ENCODE measurements at regions not wholly inside any gene's neighbourhood (a gene's known extent, or its start where the extent isn't known, plus 50 kb on each side); places are given as distances from the start of the nearest gene placed in this dataset.
"Not testable (repeated sequence)": the region's sequence is repeated elsewhere in the genome, so short reads cannot be mapped to it uniquely, and the experiment has no call there.

DNA sequence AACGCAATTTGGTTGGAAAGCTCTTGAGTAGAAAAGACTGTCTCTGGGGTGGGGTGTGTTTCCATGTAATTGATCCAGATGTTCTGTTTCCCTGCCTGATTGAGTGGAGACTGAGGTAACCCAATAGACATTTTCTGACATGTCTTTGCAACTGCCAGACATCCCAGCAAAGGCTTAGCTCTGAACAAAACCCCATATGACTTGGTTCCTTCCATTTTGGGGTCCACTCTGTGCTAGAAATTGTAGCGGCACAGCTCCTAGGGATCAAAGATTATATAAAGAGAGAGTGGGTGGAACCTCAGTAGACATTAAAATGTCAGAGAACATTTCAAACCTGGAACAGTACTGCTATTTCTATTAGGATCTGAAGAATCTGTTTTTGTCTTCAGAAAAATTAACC, 189.3 kb downstream of the EDN1 start:
- DNase-seq (ENCODE audit: low read depth): no peak

DNA sequence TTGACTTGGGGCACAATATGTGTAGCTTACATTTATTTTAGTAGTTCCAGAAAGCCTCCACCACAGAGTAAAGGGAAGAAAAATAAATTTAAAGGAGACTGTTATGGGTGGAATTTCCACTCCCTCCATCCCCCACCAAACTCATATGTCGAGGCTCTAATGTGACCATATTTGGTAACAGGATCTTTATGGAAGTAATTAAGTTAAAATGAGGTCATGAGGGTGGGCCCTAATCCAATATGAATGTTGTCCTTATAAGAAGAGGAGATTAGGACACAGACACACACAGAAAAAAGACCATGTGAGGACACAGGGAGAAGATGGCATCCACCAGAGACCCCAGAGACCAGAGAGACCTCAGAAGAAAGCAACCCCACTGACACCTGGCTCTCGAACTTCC, 189.7 kb downstream of the EDN1 start:
- DNase-seq (ENCODE audit: low read depth): no peak

DNA sequence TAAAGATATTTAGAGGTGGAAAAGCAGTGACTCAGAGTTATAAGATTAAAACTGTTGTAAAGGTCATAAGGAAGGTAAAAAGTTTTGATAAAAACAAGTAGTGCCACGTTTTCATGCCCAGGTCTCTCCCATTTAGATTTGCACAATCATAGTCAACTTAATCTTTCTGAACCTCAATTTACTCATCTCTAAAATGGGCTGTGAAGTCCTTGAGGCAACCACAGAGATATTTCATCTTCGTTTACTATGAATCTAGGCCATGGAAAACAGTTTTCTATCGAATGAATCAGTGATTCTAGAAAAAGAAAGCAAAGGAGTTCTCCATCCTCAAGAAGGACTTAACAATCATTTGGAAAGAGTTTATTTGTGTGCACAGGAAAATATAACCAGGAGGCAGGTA, 190.2 kb downstream of the EDN1 start:
- DNase-seq (ENCODE audit: low read depth): no peak

DNA sequence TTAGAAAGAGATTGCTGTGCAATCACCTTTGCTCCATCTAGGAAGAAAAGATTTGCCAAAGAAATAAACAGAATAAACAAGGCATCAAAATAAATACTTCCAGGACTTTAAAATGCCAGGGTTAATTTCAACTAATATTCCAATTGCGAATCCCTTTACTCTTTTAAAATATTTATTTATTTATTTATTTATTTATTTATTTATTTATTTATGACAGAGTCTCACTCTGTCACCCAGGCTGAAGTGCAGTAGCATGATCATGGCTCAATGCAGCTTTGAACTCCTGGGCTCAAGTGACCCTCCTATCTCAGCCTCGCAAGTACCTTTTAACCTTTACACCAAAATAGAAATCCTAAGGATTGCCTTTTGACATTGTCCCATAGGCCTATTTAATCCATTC, 191.1 kb downstream of the EDN1 start:
- DNase-seq (ENCODE audit: low read depth): no peak

DNA sequence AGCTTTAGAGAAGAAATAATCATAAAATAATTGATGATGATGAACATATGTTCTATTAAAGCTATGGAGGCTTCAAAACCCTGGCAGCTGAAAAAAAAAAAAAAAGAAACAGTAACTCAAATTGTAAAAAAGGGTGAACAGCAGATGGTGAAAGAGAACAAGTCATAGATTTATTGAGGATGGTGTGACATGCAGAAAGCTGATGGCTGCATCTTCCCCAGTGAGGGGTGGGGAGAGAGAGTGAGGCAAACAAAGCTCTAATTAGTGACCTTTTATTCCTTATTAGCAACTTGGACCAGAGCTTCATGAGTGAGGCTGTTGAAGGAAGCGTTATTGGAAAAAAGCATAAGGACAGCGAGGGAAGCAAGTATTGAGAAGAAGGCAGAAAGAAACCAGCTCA, 191.7 kb downstream of the EDN1 start:
- no peak for DNase-seq (ENCODE audit: low read depth)

DNA sequence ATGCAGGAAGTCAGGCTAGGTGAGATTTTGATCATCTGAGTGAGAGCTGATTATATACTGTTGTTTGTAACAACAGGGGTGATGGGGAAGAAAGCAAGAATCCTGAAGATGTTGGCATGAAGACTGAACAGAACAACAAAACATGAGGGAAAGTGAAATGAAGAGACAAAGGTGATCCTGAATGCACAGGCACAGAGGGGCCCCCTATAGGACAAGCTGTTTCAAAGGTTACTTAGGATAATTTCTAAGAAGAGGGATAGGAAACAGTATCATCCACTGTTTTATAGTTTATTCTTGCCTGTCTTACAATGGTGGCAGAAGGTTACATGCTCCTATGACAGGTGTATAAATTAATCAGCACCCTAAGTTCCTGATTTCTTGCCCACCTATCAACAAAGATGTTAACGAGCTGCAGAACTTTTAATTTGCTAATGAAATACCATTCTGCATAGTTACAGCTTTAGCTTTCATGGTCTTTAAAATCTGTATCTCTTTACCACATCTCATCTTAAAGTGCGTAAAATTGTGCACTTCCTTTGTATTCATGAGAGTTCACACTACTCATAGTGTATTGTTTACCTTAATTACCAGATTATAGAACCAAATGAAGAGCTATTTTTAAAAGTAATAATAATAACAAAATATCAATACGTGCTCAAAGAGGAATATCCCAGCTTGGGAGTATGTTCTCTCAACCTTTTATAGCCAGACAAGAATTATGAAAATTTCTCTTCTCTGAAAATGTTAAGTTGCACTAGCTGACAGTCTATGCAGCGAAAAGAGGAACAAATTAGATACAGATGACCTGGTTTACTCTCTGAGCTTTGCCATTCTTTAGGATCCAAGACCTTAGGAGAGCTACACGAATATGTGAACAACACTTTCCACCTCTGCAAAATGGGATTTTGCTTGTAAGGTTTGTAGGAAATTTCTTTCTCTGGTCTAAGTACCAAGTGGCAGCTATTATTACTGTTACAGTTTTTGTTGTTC, 192.5 kb downstream of the EDN1 start:
- no peak for DNase-seq (ENCODE audit: low read depth)

DNA sequence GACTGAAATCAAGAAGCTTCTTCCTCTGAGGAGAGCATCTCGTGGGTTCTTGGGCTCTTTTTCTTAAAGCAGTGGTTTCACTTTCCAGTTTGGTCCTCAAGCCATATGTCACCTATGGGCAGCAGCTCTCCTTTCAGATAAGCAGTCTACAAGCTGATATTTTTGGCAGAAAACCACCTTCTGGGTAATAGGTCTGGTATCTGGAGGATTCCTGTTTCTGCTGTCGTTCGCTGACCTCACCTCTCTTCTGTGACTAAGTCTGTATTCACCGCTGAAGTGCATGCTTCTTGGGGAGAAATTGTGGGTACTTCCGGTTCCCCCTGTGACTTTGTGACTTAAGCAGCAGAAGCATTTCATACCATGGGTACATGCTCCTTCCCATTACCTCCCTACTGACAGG, 193.6 kb downstream of the EDN1 start:
- DNase-seq (ENCODE audit: low read depth): peak; percentile 94

DNA sequence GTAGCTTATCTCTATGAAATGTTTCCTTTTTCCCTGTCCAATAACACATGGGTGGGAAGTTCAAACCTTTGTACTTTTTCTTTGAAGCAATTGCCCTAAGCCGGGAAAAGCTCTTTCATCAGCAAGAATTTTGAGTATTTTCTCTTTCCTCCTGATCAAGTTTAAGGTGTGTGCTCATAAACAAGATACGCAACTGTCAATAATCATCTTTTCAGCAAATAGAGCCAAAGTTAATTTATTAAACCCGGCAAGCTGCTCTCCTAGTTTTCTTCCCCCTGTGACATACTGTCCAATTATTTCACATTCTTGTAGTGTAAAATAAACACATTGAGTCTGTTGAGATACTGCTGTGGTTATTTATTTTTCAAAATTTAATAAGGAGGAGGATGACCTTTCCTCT, 194.4 kb downstream of the EDN1 start:
- no peak for DNase-seq (ENCODE audit: low read depth)

DNA sequence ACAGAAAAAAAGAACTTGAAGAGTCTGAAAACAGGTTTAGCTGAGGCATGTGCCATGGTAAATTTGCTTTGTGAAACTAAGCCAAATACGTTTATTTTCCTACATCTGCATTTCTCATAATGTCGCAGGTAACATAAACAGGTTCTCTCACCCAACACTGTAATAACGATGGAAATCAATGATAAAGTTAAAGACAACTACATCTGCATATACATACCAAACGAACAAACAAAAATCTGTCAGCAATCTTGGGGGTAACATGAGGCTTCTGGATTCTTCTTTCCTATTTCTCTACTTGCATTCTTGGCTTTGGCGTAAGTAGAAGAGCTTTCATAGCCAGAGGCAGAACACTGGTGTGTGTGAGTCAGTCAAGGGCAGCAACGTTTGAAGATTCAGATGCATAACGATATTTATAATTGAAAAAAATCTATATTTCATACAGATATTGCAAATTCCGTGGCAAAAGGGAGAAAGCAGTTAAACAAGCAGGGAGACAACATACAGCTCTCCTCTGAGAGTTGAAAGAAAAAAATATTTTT, 195.1 kb downstream of the EDN1 start:
- DNase-seq (ENCODE audit: low read depth): no peak

DNA sequence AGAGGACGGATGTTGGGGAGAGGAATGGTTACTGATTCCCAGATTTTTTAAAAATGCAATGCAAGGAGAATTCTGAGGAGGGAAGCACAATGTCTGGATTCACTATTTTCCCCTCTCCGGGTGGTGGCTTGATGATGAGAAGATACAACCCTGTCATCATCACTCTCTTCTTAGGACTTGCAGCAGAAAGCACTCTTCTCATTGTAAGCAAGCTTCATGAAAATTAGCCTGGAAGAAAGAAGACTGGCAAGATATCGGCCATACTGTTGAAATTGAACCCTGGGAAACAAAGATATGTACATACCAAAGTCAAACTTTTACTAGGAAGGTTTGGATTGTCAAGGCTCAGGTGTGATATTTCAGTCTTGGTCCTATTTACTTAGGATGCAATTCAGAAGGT, 195.7 kb downstream of the EDN1 start:
- DNase-seq (ENCODE audit: low read depth): no peak

DNA sequence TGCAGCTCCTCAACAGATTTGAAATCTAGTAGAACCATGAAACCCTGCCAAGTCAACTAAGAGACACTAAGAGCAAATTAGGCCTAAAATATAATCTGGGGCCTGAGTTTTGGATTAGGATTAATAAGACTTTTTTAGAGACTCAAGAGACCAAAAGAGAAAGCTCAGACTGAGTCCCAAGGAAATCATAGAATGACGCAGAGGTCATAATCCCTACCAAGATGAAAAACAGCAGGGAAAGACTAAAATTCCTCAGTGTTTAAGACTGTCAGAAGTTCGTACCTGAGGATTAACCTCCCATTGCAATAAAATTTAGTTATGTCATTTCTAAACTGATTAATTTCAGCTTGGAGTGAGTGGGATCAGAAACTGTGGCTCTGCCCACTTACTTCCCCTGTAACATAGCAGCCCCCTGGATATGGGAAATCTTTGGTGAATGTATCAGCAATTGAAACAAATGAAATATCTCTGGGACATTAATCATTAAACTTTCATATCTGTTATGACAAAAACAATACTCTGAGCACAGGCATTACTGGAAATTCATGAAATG, 200.3 kb downstream of the EDN1 start:
- DNase-seq (ENCODE audit: low read depth): no peak

DNA sequence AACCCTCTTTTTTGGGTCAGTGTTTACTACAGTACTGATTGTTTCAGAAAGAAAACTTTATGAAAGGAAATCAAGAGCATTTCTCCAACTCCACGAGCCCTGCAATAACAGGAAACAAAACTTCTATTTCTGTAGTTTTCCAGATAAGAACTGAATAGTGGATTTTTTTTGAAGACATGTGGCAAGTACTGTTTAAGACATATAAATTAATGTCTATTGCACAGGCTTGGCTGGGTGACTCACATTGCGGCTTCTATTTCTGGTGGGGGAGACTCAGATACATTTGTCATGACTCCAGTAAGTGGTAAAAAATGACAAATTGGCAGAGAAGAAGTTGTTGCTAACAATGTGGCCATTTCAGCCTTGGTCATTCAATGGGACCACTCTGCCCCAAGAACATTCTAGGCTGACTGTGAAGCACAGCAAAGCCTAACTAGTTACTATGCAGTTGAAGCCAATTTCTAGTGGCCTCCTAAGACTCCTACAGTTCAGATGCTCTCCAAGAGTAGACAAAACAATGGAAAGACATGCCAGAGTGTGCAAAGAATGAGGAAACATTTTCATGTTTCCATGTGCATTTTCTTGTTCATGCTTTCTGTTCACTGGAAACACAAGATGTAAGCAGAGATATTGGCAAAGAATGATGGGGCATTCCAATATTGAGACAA, 200.9 kb downstream of the EDN1 start:
- peak; percentile 65 for DNase-seq (ENCODE audit: low read depth)

DNA sequence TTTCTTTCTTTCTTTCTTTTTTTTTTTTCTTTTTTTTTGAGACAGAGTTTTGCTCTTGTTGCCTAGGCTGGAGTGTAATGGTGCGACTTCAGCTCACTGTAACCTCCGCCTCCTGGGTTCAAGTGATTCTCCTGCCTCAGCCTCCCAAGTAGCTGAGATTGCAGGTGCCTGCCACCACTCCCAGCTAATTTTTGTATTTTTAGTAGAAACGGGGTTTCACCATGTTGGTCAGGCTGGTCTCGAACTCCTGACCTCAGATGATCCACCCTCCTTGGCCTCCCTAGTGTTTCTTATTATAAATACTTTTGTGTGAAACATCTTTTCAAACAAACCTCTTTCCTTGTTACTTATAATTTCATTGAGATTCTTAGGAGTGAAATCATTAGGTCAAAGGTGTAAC, 202.8 kb downstream of the EDN1 start:
- DNase-seq (ENCODE audit: low read depth): not testable (repeated sequence)

DNA sequence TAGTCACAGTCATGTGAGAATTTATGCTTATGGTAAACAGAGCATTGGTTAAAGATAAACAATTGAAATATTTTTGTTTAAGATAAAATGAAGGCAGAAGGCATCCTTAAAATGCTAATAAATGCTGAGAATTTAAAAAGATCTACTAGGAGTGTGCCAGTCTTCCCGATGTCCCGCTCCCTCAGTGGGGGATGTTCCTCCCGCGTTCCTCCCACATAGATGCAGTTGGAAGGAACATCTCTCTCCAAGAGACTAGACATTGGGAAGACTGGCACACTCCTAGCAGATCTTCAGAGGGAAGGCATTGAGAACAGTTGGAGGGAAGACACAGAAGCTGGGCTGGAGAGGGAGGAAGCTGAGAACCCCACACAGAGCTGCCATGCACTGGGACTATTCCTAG, 203.3 kb downstream of the EDN1 start:
- no peak for DNase-seq (ENCODE audit: low read depth)

DNA sequence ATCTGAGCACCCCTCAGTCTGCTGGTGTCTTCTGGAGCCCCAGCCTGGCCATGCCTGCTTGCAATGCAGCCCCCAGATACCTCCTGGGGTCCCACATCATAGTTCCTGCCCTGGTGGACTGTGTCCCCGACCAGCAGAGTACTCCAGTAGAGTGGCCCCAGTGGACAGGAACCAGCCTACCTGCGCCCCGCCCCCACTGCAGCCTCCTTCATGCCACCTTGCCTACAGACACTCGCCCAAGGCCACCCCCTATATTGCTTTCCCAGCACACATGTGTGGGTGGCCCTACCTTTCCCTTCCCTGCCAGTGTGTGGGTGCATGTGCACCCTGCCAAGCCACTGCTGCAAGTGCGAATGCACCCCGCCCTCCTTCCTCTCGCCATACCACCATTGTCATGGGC, 204.0 kb downstream of the EDN1 start:
- DNase-seq (ENCODE audit: low read depth): no peak

DNA sequence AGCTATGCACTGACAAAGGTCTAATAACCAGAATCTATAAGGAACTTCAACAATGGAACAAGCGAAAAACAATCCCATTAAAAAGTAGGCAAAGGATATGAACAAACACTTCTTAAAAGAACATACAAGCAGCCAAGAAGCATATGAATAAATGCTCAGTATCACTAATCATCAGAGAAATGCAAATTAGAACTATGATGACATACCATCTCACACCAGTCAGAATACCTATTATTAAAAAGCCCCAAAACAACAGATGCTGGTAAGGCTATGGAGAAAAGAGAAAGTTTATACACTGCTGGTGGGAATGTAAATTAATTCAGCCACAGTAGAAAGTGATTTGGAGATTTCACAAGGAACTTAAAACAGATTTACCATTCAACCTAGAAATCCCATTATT, 211.8 kb downstream of the EDN1 start:
- no peak for DNase-seq (ENCODE audit: low read depth)

DNA sequence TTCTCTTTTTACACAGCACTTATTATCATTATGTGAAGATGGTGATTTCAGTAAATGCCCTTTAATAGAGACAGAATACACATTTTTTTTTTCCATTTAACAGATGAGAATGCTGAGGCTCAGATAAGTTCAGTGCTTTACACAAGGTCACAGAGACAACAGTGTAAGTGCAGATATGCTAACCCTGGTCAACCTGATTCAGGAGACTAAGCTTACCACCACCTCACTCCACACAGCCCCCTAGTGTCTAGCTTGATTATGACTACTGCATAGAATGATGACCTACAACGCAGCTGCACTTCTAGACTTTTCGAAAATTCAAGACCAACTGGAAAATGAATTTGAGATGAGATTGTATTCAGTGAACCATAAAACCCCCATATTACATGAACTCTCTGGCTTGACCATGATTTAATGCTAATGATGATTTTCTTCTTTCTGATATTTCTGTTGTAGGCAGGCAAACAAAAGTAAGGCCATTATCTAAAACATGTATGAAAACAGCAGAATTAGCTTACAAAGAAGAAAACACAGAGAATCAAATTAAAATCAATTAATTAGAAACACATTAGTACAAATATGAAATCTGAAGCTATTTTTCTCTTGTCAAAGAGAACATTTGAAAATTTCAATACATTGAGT, 212.1 kb upstream of the PHACTR1 start:
- no peak for DNase-seq (ENCODE audit: low read depth)

DNA sequence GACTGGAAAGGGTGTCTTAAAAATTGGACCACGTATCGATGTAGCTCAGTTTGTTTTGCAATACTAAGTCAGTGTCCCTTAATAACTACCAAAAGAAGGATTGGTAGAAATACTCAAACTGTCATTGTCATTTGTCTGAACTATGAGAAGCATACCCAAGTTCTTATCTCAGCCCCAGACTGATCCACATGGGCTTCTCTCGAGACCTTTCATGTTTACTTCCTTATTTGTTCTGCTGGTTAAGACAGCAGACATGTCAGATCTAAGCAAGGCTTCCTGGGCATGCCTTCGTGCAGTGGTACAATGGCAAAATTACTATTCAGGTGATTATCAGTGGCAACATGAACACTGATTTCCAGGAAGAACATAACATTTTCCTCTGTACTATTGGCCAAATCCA, 211.1 kb upstream of the PHACTR1 start:
- DNase-seq (ENCODE audit: low read depth): no peak

DNA sequence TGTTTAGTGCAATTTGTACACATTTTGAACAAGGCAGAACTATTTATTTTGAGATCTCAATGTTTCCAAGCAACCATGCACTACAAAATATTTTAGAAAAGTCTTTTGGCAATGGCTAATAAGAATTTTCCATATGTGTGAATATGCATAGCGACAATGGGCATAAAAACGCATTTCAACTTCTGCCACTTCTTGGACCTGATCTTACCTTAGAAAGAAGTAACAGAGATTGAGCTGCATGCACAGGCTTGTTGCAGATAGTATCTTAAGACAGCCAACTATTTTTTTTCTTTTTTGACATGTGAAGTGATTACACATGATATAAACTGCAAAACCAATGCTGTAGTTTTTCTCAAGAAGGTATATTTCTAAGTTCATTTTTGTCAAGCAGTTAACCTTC, 210.4 kb upstream of the PHACTR1 start:
- no peak for DNase-seq (ENCODE audit: low read depth)

DNA sequence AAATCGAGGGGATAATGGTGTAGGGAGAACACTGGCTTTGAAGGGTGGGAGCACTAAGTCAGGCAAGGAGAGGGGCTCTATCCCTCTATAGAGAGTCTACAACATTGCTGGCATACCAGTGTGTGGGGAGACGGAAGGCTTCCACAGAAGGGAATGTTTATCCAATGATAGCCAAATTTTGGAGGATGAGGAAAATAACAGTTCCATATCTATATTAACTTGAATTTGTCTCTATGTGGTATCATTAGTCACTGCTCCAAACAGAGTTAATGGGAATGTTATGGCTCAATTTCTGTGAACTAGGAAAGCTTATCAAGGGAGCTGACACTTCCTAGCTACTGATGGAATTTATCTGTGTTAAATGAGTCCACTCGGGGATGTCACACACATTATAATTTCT, 208.9 kb upstream of the PHACTR1 start:
- no peak for DNase-seq (ENCODE audit: low read depth)

DNA sequence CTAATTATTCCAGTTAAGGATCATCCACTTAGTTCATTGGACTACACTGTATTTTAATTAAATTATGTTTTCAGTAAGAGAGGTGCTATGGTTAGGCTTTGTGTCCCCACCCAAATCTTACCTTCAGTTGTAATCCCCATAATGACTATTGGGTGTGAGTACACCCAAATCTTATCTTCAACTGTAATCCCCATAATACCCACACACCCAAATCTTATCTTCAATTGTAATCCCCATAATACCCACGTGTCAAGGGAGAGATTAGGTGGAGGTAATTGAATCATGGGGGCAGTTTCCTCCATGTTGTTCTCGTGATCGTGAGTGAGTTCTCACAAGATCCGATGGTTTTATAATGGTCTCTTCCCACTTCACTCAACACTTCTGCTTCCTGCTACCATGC, 208.0 kb upstream of the PHACTR1 start:
- DNase-seq (ENCODE audit: low read depth): no peak

DNA sequence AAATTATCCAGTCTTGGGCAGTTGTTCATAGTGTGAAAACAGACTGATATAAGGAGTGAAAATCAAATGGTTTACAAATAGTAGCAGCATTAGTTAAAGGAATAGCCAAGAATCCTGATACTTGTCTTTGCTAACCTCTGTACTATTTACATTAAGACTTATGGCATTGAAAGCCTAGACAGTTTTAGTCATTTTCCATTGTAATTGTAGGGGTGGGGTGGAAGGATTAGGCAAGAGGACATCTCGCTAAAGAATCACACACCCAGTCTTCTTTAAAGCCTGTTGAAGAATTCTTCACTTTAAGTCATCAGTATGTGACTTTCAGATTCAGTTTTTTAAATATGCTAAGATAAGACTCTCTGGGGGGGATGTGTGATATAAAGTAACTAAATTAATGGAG, 207.5 kb upstream of the PHACTR1 start:
- no peak for DNase-seq (ENCODE audit: low read depth)

DNA sequence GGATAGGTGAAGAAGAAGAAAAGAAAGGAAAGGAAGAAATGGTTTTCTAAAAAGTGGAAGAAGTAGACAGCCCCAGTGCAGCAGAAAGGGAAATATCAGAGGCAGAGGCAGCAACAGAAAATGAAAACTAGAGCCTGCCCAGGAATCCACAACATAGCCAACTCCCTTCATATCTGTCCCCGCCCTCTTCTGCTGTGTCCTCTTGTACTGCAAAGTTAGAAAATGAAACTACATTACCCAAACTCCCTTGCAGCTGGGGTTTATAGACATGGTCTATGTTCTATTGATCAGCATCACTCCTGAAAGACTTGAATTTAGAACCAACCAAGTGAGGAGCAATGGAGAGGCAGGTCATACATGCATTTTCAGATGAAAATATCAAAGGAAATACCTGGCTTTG, 200.5 kb upstream of the PHACTR1 start:
- DNase-seq (ENCODE audit: low read depth): no peak

Data from non-pigmented ciliary epithelial cell (primary cell).